Ishikawa (cell line): ENCODE measurements at regions not wholly inside any gene's neighbourhood (a gene's known extent, or its start where the extent isn't known, plus 50 kb on each side); places are given as distances from the start of the nearest gene placed in this dataset.

Experiments
- REST ChIP-seq: IDR thresholded peaks from 2 replicates; pipeline ENCODE4 v1.6.1; 2012; ENCODE audit warnings: low read depth, mild to moderate bottlenecking
- YY1 ChIP-seq: IDR thresholded peaks from 2 replicates; pipeline ENCODE4 v1.6.1; 2012; ENCODE audit warnings: low read depth
- ZBTB7A ChIP-seq: IDR thresholded peaks from 2 replicates; pipeline ENCODE4 v1.6.1; 2012; ENCODE audit warnings: low read depth
- TF ChIP-seq, protein P1 (sequence below): IDR thresholded peaks from 2 replicates; pipeline ENCODE4 v1.6.1; 2012

DNA sequence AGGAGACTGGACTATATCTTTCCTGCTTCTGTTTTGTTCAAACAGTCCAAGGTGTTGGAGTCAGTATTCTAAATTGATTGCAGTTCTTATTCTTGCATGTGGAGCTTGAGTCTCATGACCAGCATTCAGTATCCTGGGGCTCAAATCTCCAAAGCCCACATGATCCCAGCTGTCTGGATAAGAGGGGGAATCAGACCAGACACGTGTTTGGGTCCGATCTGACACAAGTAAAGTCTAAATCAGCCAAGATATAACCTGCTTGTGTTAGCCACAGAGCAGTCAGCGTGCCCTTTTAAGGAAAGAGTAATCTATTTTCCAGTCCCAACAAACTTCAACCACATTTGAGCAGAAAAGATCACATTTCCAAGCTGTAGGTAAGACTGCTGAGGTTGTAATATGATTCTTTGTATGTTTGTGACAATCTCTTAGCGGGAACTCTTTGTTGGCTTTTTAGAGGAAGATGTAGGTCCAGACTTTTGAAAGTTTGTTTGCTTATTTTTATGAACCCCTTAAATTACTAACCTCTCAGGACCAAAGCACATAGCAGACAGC, 334.6 kb downstream of the SLC4A3 start:
- TF ChIP-seq YY1 (no peak), REST (no peak), ZBTB7A (no peak)
- TF ChIP-seq, protein P1, sequence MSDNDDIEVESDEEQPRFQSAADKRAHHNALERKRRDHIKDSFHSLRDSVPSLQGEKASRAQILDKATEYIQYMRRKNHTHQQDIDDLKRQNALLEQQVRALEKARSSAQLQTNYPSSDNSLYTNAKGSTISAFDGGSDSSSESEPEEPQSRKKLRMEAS = no peak
